Fibroblast of skin of left quadriceps (primary cell): ENCODE measurements at regions not wholly inside any gene's neighbourhood (a gene's known extent, or its start where the extent isn't known, plus 50 kb on each side); places are given as distances from the start of the nearest gene placed in this dataset.
"Not testable (repeated sequence)": the region's sequence is repeated elsewhere in the genome, so short reads cannot be mapped to it uniquely, and the experiment has no call there.

Experiments used
- DNase-seq, 2 experiments: peaks; one replicate each; pipeline ENCODE4 v3.0.0-alpha.2; 2013; ENCODE audit warnings: low read depth in 2 of 2

DNA sequence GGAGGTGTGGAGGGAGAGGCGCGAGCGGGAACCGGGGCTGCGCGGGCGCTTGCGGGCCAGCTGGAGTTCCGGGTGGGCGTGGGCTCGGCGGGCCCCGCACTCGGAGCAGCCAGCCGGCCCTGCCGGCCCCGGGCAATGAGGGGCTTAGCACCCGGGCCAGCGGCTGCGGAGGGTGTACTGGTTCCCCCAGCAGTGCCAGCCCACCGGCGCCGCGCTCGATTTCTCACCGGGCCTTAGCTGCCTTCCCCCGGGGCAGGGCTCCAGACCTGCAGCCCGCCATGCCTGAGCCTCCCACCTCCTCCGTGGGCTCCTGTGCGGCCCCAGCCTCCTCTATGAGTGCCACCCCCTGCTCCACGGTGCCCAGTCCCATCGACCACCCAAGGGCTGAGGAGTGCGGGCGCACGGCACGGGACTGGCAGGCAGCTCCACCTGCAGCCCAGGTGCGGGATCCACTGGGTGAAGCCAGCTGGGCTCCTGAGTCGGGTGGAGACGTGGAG is 141.4 kb downstream of the SPRY1 start:
- not testable (repeated sequence) for DNase-seq

DNA sequence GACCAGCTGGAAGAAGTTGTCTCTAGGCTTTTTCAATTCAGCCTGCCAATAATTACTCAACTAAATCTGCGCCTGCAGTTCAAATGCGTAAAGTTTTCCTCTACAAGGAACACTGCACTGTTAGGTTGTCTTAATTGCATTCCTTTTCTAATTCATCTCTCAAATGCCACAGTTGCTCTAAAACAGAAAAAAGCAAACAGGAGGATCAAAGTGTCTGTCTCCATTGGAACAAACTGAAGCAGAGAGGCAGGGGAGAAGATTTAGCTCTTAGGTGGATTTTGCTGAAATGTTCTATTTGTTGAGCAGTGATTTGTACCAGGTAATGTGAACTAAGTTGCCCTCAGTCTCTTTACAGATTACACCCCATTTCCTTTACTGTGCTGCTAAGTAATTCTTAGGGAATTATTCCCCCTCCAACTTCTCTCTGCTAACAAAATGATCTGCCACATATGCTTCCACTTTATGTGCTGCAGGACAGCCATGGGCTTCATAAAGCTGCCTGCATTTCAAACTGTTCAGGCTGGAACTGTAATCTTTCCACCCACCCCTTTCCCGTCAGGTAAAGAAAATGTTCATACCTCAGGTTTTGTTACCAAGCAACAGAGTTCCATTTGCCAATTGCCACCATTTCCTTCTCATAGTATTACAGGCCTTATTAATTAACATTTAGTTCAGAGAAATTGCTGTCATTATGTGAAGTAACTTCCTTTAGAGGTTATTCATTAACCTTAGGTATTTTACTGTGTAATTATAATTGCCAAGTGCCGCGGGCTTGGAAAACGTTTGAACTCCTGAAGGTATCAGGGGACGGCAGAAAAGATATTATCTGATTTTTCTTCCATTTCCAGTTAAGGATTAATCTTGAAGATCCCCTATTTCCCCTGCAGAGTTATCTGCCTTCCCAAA is 149.3 kb downstream of the SPRY1 start:
- no peak for DNase-seq

DNA sequence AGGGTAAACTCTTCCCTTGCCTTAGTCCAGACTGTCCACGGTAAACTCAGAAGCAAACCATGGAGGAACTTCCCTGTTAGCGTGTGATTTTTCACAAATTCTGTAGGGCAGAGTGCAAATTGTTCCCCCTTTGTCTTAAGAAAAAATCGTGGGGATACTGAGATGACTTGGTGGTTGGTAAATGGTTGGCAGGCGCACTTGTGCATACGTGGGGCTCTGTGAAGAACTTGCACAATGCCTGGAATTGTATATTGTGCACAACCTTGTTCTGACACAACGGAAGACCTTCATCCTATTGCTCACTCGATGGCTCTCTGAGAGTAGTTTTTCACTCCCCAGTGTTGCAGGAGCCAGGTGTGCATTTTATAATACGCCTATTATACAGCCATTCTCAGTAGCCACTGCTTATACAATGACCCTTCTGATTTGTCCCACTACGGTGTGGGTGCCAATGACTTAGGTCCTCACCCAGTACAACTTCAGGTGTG is 150.0 kb downstream of the SPRY1 start:
- no peak for DNase-seq

DNA sequence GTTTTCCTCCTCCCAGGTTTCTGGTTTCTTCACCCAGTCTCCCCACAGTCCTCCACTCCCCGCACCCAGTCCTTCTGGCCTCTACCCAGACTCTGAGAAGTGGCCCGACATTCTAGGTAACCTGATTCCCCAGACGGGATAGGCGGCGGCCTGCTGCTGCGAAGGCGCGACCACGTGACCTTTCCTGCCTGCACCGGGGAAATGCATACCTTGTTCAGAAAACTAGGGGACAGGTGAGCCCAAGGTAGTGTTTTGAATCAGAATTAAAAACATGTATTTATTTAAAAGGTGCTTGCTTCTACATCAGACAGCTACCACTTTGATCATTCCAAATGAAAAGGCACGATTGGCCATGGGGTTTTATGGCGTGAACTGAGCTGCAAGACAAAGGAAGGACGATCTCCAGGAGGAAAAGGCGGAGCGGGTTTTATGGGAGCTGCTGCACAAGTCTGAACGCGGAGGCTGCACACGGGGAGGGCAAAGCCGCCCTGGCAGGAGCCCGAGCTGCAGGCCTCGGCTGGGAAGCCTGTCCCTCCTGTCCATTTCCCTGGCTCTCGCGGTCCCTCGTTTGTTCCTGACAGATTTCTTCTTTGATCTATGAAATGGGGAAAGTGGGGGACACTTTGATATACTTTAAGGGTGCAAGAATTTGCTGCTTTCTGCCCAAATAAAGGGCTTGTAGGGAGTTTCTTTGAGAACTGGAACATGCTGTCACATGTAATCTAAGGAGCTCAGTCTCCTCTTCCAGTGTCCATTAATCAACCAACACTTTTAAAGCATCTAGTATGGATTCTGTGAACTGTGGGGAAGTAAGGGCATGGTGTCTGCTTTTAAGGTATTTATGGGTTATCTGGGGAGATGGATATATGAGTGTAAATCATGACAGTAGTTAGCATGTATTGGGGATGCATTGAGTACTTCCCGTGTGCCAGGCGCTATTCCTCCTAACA is 150.9 kb downstream of the SPRY1 start:
- DNase-seq: no peak

DNA sequence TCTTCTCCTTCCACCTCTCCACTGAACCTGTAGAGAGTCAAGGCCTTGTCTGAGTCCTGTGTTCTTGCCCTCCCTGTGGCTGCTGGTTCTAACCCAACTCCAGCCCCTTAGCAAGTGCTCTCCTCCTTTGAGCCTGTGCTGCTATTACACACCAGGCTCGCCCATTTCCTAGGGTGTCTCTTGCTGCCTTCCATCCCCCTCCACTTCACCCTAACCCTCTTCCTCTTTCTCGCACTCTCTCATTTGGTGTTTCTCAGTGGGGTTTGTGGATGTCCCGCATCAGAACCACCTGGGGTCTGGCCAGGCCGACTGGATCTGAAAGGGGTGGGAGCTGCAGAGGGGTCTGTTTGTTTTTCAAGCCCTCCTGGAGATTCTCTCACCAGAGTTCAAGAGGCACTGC is 156.7 kb downstream of the SPRY1 start:
- no peak for DNase-seq

DNA sequence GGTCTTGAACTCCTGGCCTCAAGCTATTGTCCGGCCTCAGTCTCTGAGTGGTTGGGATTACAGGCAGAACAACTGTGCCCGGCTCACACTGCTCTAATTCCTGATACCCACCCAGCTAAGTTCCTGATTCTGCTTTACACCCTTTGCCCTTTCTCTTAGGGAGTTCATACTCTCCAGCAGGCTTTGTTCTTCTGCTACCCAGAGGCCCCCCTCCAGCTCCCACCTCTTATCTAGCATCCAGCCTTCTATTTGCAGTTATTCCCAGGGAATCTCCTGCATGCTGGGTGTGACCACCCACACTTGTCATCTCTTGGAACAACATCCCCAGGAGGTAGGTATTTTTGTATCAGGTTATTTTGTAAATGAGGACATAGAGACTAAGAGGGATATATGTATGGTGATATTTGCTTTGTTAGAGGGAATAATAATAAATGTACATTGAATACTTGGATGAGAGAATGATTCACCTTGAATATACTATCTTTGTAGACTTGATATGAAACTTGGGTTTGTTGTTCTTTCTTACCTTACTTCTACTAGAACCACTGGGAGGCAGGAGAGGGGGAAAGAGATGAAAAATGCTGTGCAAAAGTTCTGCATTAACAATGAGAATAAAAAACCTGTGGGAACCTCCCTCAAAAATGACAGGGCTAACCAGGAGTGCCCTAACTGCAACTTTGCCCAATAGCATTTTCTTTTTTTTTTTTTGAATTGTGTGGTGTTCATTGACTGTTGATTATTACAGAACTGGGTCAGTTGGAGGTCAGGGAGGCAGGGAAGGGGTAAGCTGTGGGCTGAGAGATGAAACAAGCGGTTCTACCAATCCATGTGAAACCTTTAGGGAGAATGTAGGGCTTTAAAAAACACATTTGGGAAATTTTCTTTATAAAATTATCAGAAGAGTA is 157.4 kb downstream of the SPRY1 start:
- DNase-seq: no peak

DNA sequence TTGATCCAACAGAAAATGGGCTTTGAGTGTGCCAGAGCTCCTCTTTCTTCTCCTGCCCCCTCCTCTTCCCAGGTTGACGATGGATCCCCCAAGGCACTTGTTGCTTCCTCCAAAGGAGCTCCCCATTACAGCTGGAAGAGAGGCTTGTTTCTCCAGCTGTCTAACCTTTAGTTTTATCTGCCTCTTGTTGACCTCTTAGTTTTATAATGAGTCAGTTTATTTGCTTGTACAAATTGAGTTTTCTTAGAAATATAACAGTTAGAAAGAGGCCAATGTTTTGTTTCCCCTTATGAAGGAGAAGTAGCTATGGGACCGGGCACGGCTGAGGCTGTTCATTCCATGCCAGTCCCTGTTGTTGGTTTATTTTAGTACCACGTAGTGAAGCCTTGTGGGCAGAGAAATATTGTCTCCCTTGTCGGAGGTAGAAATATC is 158.2 kb downstream of the SPRY1 start:
- no peak for DNase-seq

DNA sequence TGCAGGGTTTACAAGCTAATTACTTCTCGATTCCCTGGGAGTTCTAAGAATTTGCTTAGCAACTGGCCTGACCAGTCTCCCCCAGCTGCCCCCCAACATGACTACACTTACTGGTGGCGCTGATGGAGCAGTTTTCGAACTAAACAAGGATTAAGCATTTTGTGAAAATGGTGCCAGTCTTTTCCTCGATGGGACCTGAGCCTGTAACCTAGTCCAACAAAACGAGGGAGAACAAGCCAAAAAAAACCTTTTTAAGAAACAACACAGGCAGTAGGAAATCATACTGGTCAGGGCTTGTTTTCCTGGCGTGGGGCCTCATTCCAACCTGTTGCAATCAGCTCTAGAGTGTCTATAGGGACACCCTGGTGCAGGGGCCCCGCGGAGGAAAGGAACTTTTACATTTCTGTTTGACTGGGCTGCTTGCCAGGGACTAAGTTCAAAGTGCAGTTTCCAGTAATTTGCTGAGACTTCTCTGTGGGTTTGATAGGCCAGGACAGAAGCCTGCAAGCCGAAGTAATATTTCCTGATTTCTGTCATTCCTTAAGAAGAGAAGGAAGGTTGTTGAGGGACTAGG is 158.7 kb downstream of the SPRY1 start:
- DNase-seq: peak; percentile 94

DNA sequence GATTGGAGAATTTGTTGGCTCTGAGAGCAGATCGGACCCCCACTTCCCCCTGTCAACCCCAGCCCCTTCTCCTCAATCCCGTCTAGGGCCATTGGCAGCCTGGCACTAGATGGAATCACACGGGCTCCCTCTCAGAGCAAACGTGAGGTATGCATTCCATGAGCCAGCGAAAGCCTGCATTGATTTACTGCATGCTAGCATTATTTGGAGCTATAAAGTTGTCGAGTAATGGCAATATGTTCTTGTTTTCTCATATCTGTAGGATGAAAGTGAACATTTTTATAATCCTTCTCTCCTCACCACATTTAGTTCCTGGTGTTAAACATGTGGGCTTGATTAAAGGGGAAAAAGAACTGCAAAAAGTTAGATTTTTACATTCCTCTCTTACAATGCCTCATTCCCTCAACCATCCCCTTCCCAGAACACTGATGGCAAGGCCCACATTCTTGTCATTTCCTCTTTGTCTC is 159.2 kb downstream of the SPRY1 start:
- DNase-seq: peak; percentile 92 to 93

DNA sequence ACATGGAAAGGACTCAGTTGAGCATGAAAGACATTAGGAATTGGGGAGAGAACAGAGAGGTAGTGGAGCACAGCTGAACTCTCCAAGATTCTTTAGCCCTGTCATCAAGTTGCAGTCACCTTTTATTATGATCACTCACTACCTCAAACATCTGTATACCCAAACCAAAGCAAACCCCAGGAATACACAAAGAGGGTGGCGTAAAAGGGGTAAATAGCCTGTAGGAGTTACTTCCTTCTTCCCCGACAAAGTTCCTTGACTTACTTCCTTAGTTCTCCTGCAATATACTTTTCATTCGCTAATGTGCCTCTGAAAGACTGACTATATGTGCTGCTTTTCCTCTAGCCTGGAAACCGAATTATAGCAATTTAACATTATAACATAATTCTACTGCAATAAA is 159.9 kb downstream of the SPRY1 start:
- no peak for DNase-seq

DNA sequence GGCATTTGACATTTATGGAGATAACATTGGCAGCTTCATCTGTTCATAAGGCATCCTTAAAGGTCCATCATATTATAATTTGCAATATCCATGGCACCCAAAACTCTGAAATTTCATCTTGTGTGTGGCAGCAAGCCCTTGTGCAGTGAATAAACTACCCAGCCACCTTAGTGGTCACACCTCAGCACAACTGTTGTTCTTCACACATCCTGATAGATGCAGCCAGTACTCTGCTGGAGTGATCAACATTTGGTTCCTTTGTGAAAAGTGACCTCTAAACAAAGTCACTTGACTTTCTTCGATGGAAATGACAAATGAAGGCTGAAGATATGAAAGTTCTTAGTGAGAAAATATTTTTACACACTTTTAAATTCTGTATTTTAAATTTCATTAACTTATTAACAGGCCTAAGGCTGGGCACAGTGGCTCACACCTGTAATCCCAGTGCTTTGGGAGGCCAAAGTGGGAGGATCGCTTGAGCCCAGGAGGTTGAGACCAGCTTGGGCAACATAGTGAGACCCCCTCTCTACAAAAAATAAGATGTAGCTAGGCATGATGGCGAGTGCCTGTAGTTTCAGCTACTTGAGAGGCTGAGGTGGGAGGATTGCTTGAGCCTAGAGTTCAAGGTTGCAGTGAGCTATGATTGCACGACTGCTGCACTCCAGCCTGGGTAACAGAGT is 161.4 kb downstream of the SPRY1 start:
- no peak for DNase-seq

DNA sequence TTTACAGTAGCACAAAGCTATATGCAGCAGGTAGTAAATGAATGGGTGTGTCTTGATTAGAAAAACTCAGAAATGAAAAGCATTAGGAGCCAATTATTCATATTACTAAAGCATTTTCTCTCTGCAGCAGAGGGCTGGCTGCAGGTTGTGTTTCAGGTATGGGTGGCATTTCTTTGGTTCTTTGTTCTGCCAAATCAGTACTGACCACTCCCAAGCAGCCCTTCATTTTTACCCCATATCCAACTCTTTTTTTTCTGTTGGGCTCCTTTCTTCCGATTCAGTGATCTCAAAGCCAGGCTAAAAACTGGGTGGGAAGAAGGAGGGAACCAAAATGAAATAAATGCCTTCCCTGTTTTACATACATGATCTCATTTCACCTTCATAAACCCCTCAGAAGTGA is 162.3 kb downstream of the SPRY1 start:
- DNase-seq: no peak

DNA sequence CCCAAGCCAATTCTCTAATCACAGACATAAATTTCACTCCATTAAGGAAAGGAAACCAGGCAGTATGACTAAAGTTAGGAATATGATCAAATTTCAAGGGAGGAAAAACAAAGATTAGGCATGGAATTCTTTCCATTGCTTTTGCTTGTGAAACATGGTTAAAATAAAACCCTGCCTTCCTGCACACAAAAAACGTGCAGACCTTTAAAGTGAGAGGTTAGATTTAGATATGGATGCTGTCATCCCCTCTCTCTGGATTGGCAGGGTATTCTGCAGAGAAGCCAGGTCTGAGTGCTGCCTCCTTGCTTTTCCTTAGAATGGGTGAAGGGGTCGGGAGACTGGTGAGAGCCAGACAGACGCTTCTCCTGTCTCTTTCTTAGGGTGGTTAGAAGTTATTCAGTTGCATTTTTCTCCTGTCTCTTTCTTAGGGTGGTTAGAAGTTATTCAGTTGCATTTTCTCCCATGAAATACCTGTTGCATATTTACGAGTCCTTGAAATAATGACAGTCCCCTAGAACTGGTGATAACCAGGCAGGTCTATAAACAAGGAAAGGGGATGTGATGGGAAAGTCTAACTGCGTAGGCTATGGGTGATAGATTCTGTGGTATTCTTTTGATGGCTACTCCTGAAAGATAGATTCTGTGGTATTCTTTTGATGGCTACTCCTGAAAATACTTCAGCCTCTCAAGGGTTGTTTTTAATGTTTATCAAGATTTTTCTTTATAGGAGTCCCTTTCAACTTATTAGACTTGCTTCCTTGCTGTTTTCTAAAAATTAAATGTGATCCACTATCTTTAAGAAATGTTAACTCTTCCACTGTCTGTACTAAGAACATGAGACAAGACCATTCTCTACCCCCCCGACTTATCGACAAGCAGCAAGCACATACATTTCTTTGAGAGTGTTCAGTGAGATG is 163.6 kb downstream of the SPRY1 start:
- DNase-seq: peak; percentile 45 to 52

DNA sequence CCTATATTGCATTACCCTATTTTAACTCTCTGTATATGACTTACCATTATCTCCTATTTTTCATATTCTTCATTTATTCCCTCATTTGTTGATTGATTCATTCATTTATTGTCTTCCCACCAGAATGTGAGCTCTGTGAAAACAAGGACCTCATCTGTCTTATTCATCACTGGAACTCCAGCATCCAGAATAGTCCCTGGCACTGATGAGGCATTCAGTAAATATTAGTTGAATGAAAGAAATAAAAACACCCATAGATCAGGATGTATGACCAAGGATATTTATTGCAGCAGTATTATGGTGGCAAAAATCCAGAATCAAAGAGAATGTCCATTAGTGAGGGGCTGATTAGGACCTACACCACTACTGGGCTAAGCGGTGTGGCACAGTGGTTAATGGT is 164.9 kb downstream of the SPRY1 start:
- no peak for DNase-seq

DNA sequence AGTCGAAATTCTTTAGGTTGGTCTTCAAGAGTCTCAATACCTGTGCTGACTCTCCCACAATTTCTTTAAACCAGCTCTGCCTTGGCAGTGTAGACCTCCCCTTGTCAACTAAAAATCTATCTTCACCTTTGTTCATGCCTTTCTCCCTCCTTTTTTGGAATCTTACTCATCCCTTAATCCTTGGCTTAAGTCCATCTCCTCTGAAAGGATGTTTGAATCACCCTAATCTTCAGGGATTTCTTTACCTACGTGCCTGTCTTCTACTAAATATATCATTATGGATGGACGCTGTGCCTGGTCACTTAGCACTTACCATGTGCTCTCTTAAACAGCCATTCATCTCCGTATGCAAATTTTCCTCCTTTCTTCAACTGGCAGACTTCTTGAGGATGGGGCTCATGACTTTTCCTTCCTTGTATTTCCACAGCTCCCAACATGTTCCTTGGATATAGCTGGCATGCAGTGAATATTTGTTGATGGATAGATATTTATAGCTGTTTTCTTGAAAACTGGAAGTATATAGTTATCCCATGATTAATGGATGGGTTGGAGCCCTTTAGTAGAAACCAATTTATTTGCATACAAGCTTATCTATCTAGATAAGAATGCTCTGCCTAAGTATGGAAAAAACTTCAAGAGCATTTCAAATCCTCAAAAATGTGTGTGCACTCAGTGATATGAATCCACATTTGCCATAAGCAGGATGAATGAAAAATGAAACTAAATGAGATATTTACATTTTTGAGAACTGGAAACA is 166.6 kb downstream of the SPRY1 start:
- DNase-seq: no peak

DNA sequence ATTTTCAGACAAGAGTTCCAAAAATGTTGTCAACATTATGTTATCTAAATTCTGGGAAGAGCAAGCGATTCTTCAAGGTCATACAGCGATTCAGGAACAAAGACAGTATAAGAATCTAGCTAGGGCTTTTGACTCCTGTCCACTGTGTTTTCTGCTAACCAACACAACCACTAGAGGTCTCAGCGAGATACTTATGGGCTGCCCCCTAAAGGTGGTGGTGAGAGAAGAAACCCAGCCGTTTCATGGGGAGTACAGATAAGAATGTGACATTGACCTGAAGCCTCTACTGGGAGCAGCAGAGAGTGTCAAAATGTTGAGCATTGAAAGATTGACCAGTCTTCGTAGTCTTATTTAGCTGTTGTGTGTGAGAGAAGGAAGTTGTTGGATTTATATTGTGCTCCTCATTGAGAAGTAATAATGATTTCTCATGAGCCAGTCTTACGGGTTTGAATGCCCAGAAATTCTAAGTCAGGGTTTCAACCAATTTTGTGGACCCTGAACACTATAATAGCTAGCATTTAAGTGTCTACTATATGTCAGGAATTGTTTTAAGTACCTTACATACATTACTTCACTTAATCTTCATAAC is 168.3 kb downstream of the SPRY1 start:
- DNase-seq: no peak

DNA sequence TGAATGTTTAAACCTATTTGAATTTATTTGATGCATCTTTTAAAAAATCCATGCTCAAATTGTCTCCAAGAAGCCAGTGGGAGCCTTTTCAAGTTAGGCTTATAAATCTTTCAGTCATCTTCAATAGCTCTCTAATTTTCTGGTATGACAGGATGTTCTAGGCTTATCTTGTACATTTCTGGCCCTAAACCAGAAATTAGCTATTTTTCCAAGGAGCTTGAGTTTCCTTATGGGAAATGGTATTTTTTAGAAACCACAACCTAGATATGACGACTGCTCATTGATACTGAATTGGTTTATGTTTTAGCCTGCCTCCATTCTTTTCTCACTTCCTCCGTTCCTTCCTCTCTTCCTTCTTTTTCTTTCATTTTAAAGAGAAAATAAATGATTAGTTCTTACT is 172.3 kb downstream of the SPRY1 start:
- no peak for DNase-seq

DNA sequence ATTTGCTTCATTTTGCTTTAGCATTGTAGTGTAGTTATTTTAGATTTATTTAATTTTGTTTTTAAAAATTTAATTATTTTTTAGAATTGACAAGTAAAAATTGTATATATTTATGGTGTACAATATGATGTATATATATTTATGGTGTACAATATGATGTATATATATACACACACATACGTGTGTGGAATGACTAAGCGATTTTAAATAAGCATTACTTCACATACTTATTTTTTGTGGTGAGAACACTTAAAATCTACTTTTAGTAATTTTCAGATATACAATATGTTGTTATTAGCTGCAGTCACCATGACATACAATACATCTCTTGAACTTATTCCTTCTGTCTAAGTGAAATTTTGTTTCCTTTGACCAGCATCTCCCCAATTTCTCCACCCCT is 172.9 kb downstream of the SPRY1 start:
- DNase-seq: no peak
